Fibroblast of the aortic adventitia (primary cell): ENCODE measurements at regions not wholly inside any gene's neighbourhood (a gene's known extent, or its start where the extent isn't known, plus 50 kb on each side); places are given as distances from the start of the nearest gene placed in this dataset.

Experiments used
- DNase-seq: peaks from one replicate; pipeline ENCODE4 v3.0.0-alpha.2; 2010; ENCODE audit warnings: low read depth
- H3K4me3 ChIP-seq: 2 replicates; pipeline ENCODE4 v1.5.1; 2011; ENCODE audit warnings: low read depth, mild to moderate bottlenecking, control low read depth, low read length, moderate library complexity
- TF ChIP-seq, protein P1 (sequence below): IDR thresholded peaks from 2 replicates; pipeline ENCODE4 v1.5.1; 2011; ENCODE audit warnings: mild to moderate bottlenecking, low read length, control low read depth, inconsistent platforms; ENCODE audit not compliant: insufficient read depth

DNA sequence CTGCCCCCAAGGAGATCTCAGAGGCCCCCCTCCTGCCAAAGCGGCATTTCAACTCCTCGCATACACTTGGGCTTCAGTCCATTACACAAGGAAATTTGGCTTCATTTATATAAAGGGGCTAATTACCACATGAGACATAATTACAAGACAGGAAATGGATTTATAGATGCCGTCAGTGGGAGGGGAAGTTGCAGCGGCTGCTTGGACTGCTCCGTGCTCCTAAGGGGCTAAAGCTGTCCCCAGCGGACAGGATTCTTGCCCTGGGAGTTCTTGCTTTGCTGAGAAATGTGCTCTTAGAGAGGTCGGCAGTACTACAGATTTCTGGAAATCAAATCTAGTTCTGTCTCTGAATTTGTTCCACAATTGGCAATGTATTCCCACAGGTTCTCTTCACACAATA is 57.2 kb upstream of the NLK start:
- TF ChIP-seq, protein P1, sequence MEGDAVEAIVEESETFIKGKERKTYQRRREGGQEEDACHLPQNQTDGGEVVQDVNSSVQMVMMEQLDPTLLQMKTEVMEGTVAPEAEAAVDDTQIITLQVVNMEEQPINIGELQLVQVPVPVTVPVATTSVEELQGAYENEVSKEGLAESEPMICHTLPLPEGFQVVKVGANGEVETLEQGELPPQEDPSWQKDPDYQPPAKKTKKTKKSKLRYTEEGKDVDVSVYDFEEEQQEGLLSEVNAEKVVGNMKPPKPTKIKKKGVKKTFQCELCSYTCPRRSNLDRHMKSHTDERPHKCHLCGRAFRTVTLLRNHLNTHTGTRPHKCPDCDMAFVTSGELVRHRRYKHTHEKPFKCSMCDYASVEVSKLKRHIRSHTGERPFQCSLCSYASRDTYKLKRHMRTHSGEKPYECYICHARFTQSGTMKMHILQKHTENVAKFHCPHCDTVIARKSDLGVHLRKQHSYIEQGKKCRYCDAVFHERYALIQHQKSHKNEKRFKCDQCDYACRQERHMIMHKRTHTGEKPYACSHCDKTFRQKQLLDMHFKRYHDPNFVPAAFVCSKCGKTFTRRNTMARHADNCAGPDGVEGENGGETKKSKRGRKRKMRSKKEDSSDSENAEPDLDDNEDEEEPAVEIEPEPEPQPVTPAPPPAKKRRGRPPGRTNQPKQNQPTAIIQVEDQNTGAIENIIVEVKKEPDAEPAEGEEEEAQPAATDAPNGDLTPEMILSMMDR, result no peak
- DNase-seq, result no peak
- H3K4me3 ChIP-seq, result no peak overlapping the region

- no peak overlapping the region for H3K4me3 ChIP-seq
- no peak for DNase-seq
- TF ChIP-seq, protein P1, result no peak
Observed at GRCh38 chr17:27985736-27986399, 56.6 kb upstream of the NLK start.

- no peak overlapping the region for H3K4me3 ChIP-seq
- peak; percentile 27 for DNase-seq
- TF ChIP-seq, protein P1, result no peak
Observed at GRCh38 chr17:27986805-27987684, 55.4 kb upstream of the NLK start.

DNA sequence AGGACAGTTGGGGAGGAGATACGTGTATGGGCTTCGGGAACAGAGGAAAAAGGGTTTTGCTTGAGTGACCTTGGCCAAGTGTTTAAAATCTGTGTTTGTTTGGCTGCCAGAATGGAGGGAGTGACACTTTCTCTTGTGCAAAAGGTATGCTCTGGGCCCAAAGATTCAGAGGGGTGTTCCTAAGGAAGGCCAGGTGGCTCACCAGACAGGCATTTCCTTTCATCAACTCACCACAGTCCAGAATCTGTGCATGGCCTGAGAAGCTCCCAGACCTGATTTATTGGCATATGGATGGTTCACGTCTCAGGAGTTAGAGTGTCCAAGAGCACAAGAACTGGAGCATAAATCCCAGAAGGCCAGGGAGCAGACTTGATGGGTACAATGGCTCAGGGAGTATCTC is 53.4 kb upstream of the NLK start:
- no peak for DNase-seq
- no peak overlapping the region for H3K4me3 ChIP-seq
- TF ChIP-seq, protein P1, result no peak

DNA sequence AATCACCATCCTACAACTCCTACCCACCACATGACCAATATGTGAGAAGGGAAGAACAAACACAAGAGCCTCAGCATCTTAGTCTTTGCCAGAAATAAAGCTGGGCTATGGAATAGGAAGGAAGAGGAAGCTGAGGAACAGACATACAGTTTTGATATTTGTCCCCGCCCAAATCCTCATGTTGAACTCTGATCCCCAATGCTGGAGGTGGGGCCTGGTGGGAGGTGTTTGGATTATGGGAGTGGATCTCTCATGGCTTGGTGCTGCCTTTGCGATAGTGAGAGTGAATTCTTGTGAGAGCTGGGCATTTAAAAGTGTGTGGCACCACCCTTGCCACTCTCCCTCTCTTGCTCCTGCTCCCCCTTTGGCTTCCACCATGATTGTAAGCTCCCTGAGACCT is 52.4 kb upstream of the NLK start:
- TF ChIP-seq, protein P1, result no peak
- DNase-seq, result no peak
- no peak overlapping the region for H3K4me3 ChIP-seq

GRCh38 chr17:27990979-27991378 is 51.5 kb upstream of the NLK start:
- TF ChIP-seq, protein P1, result no peak
- no peak for DNase-seq
- H3K4me3 ChIP-seq, result no peak overlapping the region
